ENCODE measurements at regions not wholly inside any gene's neighbourhood (a gene's known extent, or its start where the extent isn't known, plus 50 kb on each side); places are given as distances from the start of the nearest gene placed in this dataset.

GRCh38 chr3:103308921-103309320 is 874.1 kb downstream of the ZPLD1 start:
- no peak for TF ChIP-seq POLR2A (IDR thresholded peaks at IDR 0.05)
- no peak for TF ChIP-seq CTCF (IDR thresholded peaks at IDR 0.05)
